ENCODE measurements at regions not wholly inside any gene's neighbourhood (a gene's known extent, or its start where the extent isn't known, plus 50 kb on each side); places are given as distances from the start of the nearest gene placed in this dataset.
"Not testable (repeated sequence)": the region's sequence is repeated elsewhere in the genome, so short reads cannot be mapped to it uniquely, and the experiment has no call there.

DNA sequence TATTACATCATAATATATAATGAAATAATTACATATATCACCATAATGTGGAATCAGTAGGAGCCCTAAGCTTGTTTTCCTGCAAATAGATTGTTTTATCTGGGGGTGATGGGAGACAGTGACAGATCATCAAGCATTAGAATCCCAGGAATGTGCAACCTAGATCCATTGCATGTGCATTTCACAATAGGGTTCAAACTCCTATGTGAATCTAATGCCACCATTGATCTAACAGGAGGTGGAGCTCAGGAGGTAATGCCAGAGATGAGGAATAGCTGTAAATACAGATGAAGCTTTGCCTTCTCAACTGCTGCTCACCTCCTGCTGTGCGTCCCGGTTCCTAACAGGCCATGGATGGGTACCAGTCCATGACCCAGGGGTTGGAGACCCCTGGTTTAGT lies 63.8 kb upstream of the CHORDC1 start (continued):
- no peak for TF ChIP-seq SIN3A (IDR thresholded peaks at IDR 0.05; ENCODE audit: borderline replicate concordance, low read depth, low read length)
- no peak for TF ChIP-seq YY1 (IDR thresholded peaks at IDR 0.05; ENCODE audit: low read depth)
- TF ChIP-seq FOXJ3 (CRISPR knock-in tag; IDR thresholded peaks at IDR 0.05), result no peak

GRCh38 chr11:90284171-90284570 lies 61.3 kb upstream of the CHORDC1 start:
- H3K27ac ChIP-seq (ENCODE audit: low read depth in 2 of 2, low read length in 1 of 2), result no peak overlapping the region
- no peaks in the 10 kb centered on the region for H3K27me3 ChIP-seq (ENCODE audit: insufficient read depth)
- no peaks in the 10 kb centered on the region for H3K9me3 ChIP-seq
- no peak overlapping the region for H3K9ac ChIP-seq
- ChIA-PET CTCF (no interaction called here), POLR2A (no interaction called here)
- no peak for DNase-seq
- WGBS (ENCODE audit: low lambda C conversion rate), result 3% methylated on average over 1 of the region's 1 CpG
- no peak overlapping the region for H2AFZ ChIP-seq (ENCODE audit: low read depth)
- H3K36me3 ChIP-seq (replicated peaks in 1 of 2; ENCODE audit: control insufficient read depth in 1 of 2, insufficient read depth in 2 of 2, low read length in 1 of 2), result no peaks in the 10 kb centered on the region
- no peaks in the 10 kb centered on the region for H3K79me2 ChIP-seq (ENCODE audit: insufficient read depth)
- peaks cover 2% of the 10 kb centered on the region for H3F3A ChIP-seq (replicated peaks; ENCODE audit: insufficient read depth)
- no peak overlapping the region for H3K4me3 ChIP-seq (ENCODE audit: low read depth in 2 of 2, low read length in 1 of 2)
- H3K4me2 ChIP-seq, result no peak overlapping the region
- no peaks in the 10 kb centered on the region for H3K9me2 ChIP-seq
- no peaks in the 10 kb centered on the region for H4K20me1 ChIP-seq (ENCODE audit: insufficient read depth)
- TF ChIP-seq RCOR1 (IDR thresholded peaks at IDR 0.05; ENCODE audit: low read length) (no peak), MXI1 (IDR thresholded peaks at IDR 0.05; ENCODE audit: low read depth, low read length) (no peak), IRF3 (IDR thresholded peaks at IDR 0.05; ENCODE audit: low read depth, low read length) (no peak), EP300 (IDR thresholded peaks at IDR 0.05; ENCODE audit: borderline replicate concordance in 1 of 2, low read depth in 1 of 2, low read length in 1 of 2) (no peak), YY1 (IDR thresholded peaks at IDR 0.05; ENCODE audit: low read depth) (no peak), FOXM1 (IDR thresholded peaks at IDR 0.05; ENCODE audit: low read depth) (no peak), SMC3 (IDR thresholded peaks at IDR 0.05; ENCODE audit: low read depth, low read length) (no peak), NFIC (IDR thresholded peaks at IDR 0.05; ENCODE audit: borderline replicate concordance) (no peak), TEAD4 (IDR thresholded peaks at IDR 0.05; ENCODE audit: borderline replicate concordance, insufficient read depth) (no peak), REST (IDR thresholded peaks at IDR 0.05; ENCODE audit: low read depth, low read length) (no peak), CTCF (IDR thresholded peaks at IDR 0.05) (no peak), JUND (IDR thresholded peaks at IDR 0.05) (no peak), RAD21 (IDR thresholded peaks at IDR 0.05; ENCODE audit: low read length) (no peak), ELF1 (IDR thresholded peaks at IDR 0.05) (no peak), NRF1 (IDR thresholded peaks at IDR 0.05; ENCODE audit: low read depth, low read length) (no peak), GABPA (IDR thresholded peaks at IDR 0.05; ENCODE audit: low read depth) (no peak)
- TF ChIP-seq, protein P1, sequence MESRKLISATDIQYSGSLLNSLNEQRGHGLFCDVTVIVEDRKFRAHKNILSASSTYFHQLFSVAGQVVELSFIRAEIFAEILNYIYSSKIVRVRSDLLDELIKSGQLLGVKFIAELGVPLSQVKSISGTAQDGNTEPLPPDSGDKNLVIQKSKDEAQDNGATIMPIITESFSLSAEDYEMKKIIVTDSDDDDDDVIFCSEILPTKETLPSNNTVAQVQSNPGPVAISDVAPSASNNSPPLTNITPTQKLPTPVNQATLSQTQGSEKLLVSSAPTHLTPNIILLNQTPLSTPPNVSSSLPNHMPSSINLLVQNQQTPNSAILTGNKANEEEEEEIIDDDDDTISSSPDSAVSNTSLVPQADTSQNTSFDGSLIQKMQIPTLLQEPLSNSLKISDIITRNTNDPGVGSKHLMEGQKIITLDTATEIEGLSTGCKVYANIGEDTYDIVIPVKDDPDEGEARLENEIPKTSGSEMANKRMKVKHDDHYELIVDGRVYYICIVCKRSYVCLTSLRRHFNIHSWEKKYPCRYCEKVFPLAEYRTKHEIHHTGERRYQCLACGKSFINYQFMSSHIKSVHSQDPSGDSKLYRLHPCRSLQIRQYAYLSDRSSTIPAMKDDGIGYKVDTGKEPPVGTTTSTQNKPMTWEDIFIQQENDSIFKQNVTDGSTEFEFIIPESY (IDR thresholded peaks at IDR 0.05; ENCODE audit: borderline replicate concordance, low read depth), result no peak
- no peaks in the 10 kb centered on the region for H3K4me1 ChIP-seq (ENCODE audit: control insufficient read depth in 1 of 2, insufficient read depth in 2 of 2, low read depth in 1 of 2, low read length in 1 of 2)

DNA sequence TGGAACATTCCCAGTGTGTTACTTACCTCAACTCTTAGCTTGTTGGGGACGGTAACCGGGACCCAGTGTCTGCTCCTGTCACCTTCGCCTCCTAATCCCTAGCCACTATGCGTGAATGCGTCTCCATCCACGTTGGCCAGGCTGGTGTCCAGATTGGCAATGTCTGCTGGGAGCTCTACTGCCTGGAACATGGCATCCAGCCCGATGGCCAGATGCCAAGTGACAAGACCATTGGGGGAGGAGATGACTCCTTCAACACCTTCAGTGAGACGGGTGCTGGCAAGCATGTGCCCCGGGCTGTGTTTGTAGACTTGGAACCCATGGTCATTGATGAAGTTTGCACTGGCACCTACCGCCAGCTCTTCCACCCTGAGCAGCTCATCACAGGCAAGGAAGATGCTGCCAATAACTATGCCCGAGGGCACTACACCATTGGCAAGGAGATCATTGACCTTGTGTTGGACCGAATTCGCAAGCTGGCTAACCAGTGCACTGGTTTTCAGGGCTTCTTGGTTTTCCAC lies 59.8 kb upstream of the CHORDC1 start:
- H3K27ac ChIP-seq (ENCODE audit: low read depth in 2 of 2, low read length in 1 of 2); H3K27me3 ChIP-seq (ENCODE audit: insufficient read depth); H3K4me1 ChIP-seq (ENCODE audit: control insufficient read depth in 1 of 2, insufficient read depth in 2 of 2, low read depth in 1 of 2, low read length in 1 of 2); H2AFZ ChIP-seq (ENCODE audit: low read depth); H3F3A ChIP-seq (replicated peaks; ENCODE audit: insufficient read depth); H3K9ac ChIP-seq; H4K20me1 ChIP-seq (ENCODE audit: insufficient read depth); H3K9me3 ChIP-seq; H3K4me3 ChIP-seq (ENCODE audit: low read depth in 2 of 2, low read length in 1 of 2); H3K36me3 ChIP-seq (replicated peaks in 1 of 2; ENCODE audit: control insufficient read depth in 1 of 2, insufficient read depth in 2 of 2, low read length in 1 of 2); DNase-seq; H3K4me2 ChIP-seq; H3K79me2 ChIP-seq (ENCODE audit: insufficient read depth); CTCF ChIA-PET; POLR2A ChIA-PET; H3K9me2 ChIP-seq: not testable (repeated sequence)
- 70% methylated on average over 7 of the region's 13 CpGs for WGBS (ENCODE audit: low lambda C conversion rate)

All from SK-N-SH (cell line).